Stomach (tissue), 8 donors: ENCODE measurements at regions not wholly inside any gene's neighbourhood (a gene's known extent, or its start where the extent isn't known, plus 50 kb on each side); places are given as distances from the start of the nearest gene placed in this dataset.

Source experiments
- DNase-seq, 2 donors: peaks; one replicate each; pipeline versions ENCODE4 v3.0.0 to v3.0.0-alpha.2; 2013 to 2019
- H3K27ac ChIP-seq, 5 donors: fragments of 200-600 bp in 4 of 5; sonication (generic) in 4 of 5; one replicate each; pipeline ENCODE4 v1.5.1; 2013 to 2019; ENCODE audit warnings: mild to moderate bottlenecking in 1 of 5, moderate library complexity in 1 of 5
- H3K27me3 ChIP-seq, 3 donors: fragments of 200-600 bp; sonication (generic); one replicate each; pipeline ENCODE4 v1.5.1; 2017 to 2019; ENCODE audit warnings: mixed run types in 1 of 3
- H3K36me3 ChIP-seq, 4 donors: fragments of 200-600 bp; sonication (generic); 1 replicate in 3 of 4; 2 replicates in 1 of 4; pipeline ENCODE4 v1.5.1; 2016 to 2019
- H3K4me1 ChIP-seq, 4 donors: fragments of 200-600 bp; sonication (generic); one replicate each; pipeline ENCODE4 v1.5.1; 2016 to 2019
- H3K4me3 ChIP-seq, 4 donors: fragments of 200-600 bp; sonication (generic) in 3 of 4; one replicate each; pipeline ENCODE4 v1.5.1; 2016 to 2019; ENCODE audit warnings: mild to moderate bottlenecking in 1 of 4
- H3K9me3 ChIP-seq, 4 donors: fragments of 200-600 bp; sonication (generic); one replicate each; pipeline ENCODE4 v1.5.1; 2016 to 2019
- EP300 ChIP-seq: sonication (generic); formaldehyde crosslinking; IDR thresholded peaks from one replicate; pipeline ENCODE4 v1.6.1; 2017; ENCODE audit warnings: antibody characterized with exemption
- POLR2A ChIP-seq, 4 donors: fragments of 450-650 bp; IDR thresholded peaks; one replicate each; pipeline ENCODE4 v1.6.1; 2016; ENCODE audit warnings: antibody characterized with exemption in 4 of 4, control low read depth in 2 of 4, mild to moderate bottlenecking in 1 of 4, moderate library complexity in 1 of 4
- POLR2AphosphoS5 ChIP-seq, 3 donors: sonication (generic); formaldehyde crosslinking; IDR thresholded peaks; one replicate each; pipeline ENCODE4 v1.6.1; 2016; ENCODE audit warnings: antibody characterized with exemption in 3 of 3
- WGBS, 5 donors: extraction: QIAGEN DNeasy Blood & Tissue Kit in 3 of 5; methylation state at CpG; one replicate each; pipeline versions ENCODE4 v1.1.5 to v1.1.7; 2013 to 2018; 5-methylcytosine and 5-hydroxymethylcytosine counted together
- intact Hi-C: fragments of 100-400 bp; cut with DNase I; formaldehyde crosslinking; loops from one replicate; pipeline ENCODE4 v1.15.1; 2023; ENCODE audit warnings: low total_unique reads
- TF ChIP-seq, protein P1 (sequence below), 7 experiments: fragments of 450-650 bp in 4 of 7; fragments of 200-600 bp in 3 of 7; sonication (generic) in 3 of 7; IDR thresholded peaks; one replicate each; pipeline ENCODE4 v1.5.1; 2016 to 2019; ENCODE audit warnings: antibody characterized with exemption in 7 of 7, control low read depth in 2 of 7, mild to moderate bottlenecking in 1 of 7
- donor health status: healthy with polysubstance abuse.
- donor health status: Bipolar disorder and iron deficiency.
- donor health status: healthy.

DNA sequence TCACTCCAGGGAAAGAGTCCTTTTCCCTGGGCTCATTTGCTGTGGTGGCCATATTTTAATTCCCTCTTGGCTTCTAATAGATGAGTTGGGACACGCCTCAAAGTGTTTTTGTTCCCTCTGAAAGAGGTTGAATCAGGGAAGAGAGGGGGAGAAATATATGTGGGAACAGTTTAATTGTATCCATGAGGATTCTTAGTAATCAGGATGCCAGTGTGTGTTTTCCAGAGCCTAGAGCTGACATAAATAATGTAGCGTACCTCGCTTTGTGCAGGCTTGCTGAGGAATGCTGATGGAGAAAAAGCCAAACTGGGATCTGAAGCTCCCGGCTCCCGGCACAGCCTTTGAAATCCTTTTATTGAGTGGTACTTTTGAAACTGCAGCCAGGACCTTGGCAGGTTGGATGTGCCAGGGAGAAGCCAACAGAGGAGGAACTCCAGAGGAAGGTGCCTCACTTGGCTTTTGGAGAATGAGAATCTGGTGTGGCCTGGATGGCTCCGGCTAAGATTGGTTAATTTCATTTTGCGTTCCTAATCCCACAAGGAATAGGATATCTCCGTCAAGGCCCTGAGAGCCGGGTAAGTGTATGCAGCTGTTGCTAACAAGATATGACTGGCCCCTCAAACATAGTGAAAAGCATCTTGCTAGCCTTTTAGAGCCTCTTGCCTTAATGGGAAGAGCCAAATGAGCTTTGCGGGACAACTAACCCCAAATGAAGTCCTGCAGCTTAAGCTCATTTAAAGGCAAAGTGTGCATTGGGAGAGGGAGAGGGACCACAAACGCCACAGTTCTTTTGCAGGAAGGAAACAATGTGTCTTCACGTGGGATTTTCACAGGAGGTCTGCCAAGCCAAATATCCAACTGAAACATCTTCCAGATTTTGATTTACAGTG, 471.1 kb upstream of the WWC1 start:
- TF ChIP-seq, protein P1, sequence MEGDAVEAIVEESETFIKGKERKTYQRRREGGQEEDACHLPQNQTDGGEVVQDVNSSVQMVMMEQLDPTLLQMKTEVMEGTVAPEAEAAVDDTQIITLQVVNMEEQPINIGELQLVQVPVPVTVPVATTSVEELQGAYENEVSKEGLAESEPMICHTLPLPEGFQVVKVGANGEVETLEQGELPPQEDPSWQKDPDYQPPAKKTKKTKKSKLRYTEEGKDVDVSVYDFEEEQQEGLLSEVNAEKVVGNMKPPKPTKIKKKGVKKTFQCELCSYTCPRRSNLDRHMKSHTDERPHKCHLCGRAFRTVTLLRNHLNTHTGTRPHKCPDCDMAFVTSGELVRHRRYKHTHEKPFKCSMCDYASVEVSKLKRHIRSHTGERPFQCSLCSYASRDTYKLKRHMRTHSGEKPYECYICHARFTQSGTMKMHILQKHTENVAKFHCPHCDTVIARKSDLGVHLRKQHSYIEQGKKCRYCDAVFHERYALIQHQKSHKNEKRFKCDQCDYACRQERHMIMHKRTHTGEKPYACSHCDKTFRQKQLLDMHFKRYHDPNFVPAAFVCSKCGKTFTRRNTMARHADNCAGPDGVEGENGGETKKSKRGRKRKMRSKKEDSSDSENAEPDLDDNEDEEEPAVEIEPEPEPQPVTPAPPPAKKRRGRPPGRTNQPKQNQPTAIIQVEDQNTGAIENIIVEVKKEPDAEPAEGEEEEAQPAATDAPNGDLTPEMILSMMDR (IDR thresholded peaks at IDR 0.05): no peak
- no peak for TF ChIP-seq EP300
- TF ChIP-seq POLR2AphosphoS5 (IDR thresholded peaks at IDR 0.05): no peak
- 66 to 70% (median 67%) methylated on average over 12 of the region's 12 CpGs for WGBS, 5 donors
- Histone ChIP-seq H3K36me3 (no peaks in the 10 kb centered on the region), H3K27ac (no peak overlapping the region), H3K27me3 (peaks cover 0 to 6% (median 0%) of the 10 kb centered on the region in 3 donors), H3K9me3 (no peaks in the 10 kb centered on the region), H3K4me1 (no peaks in the 10 kb centered on the region), H3K4me3 (no peak overlapping the region)
- no peak for DNase-seq
- intact Hi-C loops: no loop called here

DNA sequence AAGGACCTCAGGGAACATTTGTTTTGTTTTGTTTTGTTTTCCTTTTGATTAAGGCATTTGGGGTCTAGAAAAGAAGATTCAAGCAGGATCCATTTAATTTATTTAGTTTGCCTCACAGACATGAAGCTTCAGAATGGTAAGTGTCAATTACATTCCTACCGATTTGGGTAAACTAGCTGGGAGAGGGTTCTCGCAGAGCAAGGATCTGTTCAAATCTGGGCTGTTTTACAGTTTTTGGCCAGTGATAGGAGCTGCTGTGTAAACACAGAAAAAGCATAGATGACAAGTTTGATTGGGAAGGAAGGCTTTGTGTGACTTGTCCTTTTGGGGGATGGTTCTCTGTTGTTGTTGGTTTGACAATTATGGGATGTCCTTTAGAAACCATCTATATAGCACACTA, 470.3 kb upstream of the WWC1 start:
- no peak for DNase-seq
- Histone ChIP-seq H3K4me1 (no peaks in the 10 kb centered on the region), H3K4me3 (no peak overlapping the region), H3K27ac (no peak overlapping the region), H3K9me3 (no peaks in the 10 kb centered on the region), H3K27me3 (peaks cover 0 to 6% (median 0%) of the 10 kb centered on the region in 3 donors), H3K36me3 (no peaks in the 10 kb centered on the region)
- TF ChIP-seq, protein P1 (IDR thresholded peaks at IDR 0.05): no peak
- TF ChIP-seq POLR2A (IDR thresholded peaks at IDR 0.05): no peak
- no peak for TF ChIP-seq EP300
- 31 to 52% (median 37%) methylated on average over 2 of the region's 2 CpGs for WGBS, 5 donors
- intact Hi-C loops: no loop called here

DNA sequence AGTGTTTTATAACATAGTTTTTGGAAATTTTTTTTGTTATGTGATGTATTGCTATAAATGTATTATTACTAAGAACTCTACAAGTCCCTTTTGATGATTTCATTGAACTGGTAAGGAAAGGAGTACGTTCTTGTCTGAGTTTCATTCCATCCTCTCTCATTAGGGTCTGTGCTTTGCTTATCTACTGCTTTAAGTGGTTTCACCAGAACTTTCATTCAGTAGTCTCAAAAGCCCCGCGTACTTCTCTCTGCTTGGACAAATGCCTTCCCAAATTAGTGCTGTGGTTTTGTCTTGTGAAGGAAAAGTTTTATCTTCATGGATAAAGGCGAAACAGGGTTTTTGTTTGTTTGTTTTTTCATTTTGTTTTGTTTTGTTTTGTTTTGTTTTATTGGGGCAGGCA, 469.8 kb upstream of the WWC1 start:
- no peaks in the 10 kb centered on the region for H3K4me1 ChIP-seq
- peaks cover 0 to 6% (median 0%) of the 10 kb centered on the region in 3 donors for H3K27me3 ChIP-seq
- H3K27ac ChIP-seq: no peak overlapping the region
- intact Hi-C loops: no loop called here
- WGBS, 5 donors: 63 to 74% (median 64%) methylated on average over 4 of the region's 4 CpGs
- H3K4me3 ChIP-seq: no peak overlapping the region
- H3K36me3 ChIP-seq: no peaks in the 10 kb centered on the region
- TF ChIP-seq POLR2A (IDR thresholded peaks at IDR 0.05) (no peak), POLR2AphosphoS5 (IDR thresholded peaks at IDR 0.05) (no peak), EP300 (no peak)
- TF ChIP-seq, protein P1 (IDR thresholded peaks at IDR 0.05): no peak
- DNase-seq: no peak
- no peaks in the 10 kb centered on the region for H3K9me3 ChIP-seq

DNA sequence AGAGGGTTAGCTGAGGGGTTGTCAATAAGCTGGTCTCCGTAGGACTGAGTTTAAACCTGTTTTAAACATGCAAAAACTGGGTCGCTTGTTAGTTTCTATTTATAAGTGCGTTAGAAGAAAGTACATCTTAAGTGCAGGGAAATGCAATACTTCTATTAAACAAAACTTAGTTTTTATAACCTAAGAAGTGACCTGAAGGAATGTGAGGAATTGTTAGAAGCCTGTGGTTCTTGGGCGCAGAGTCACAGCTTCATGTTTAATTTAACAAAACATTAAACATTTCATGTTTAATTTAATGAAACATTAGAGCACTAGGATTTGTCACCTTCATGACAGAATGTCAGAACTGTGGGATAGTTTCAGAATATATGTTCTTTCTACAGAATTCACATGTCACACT, 469.2 kb upstream of the WWC1 start:
- no peak for DNase-seq
- intact Hi-C loops: no loop called here
- Histone ChIP-seq H3K9me3 (no peaks in the 10 kb centered on the region), H3K4me3 (no peak overlapping the region), H3K36me3 (no peaks in the 10 kb centered on the region), H3K27me3 (peaks cover 0 to 6% (median 0%) of the 10 kb centered on the region in 3 donors), H3K4me1 (no peaks in the 10 kb centered on the region), H3K27ac (no peak overlapping the region)
- 59 to 69% (median 65%) methylated on average over 4 of the region's 4 CpGs for WGBS, 5 donors
- no peak for TF ChIP-seq EP300
- no peak for TF ChIP-seq POLR2A (IDR thresholded peaks at IDR 0.05)
- TF ChIP-seq, protein P1 (IDR thresholded peaks at IDR 0.05): no peak
- TF ChIP-seq POLR2AphosphoS5 (IDR thresholded peaks at IDR 0.05): no peak
